NCI-H146 (cell line): ENCODE measurements at regions not wholly inside any gene's neighbourhood (a gene's known extent, or its start where the extent isn't known, plus 50 kb on each side); places are given as distances from the start of the nearest gene placed in this dataset.

Experiments used
- DNase-seq: peaks from one replicate; lab custom pipeline; 2025; lab: John Stamatoyannopoulos, UW

- no peak for DNase-seq
Observed at GRCh38 chr1:5568321-5568720, 423.9 kb downstream of the NPHP4 start.

GRCh38 chr1:5567839-5568238 lies 424.4 kb downstream of the NPHP4 start:
- no peak for DNase-seq

GRCh38 chr1:5566924-5567323 lies 425.3 kb downstream of the NPHP4 start:
- DNase-seq, result no peak

GRCh38 chr1:5565281-5566125 lies 426.7 kb downstream of the NPHP4 start:
- no peak for DNase-seq

GRCh38 chr1:5564578-5565257 lies 427.5 kb downstream of the NPHP4 start:
- DNase-seq, result no peak

- DNase-seq, result no peak
Observed at GRCh38 chr1:5563861-5564577, 428.2 kb downstream of the NPHP4 start.

GRCh38 chr1:5562769-5563168 lies 429.5 kb downstream of the NPHP4 start:
- no peak for DNase-seq

- no peak for DNase-seq
Observed at GRCh38 chr1:5562331-5562730, 429.9 kb downstream of the NPHP4 start.

- DNase-seq, result no peak
Observed at GRCh38 chr1:5559078-5559477, 433.1 kb downstream of the NPHP4 start.

GRCh38 chr1:5555853-5556252 lies 436.4 kb downstream of the NPHP4 start:
- no peak for DNase-seq

- DNase-seq, result no peak
Observed at GRCh38 chr1:5554784-5555183, 437.4 kb downstream of the NPHP4 start.

- no peak for DNase-seq
Observed at GRCh38 chr1:5554111-5554510, 438.1 kb downstream of the NPHP4 start.

GRCh38 chr1:5552787-5553484 lies 439.3 kb downstream of the NPHP4 start:
- no peak for DNase-seq

GRCh38 chr1:5551274-5551975 lies 440.8 kb downstream of the NPHP4 start:
- DNase-seq, result no peak

- no peak for DNase-seq
Observed at GRCh38 chr1:5548266-5548665, 444.0 kb downstream of the NPHP4 start.

- no peak for DNase-seq
Observed at GRCh38 chr1:5543235-5543634, 449.0 kb downstream of the NPHP4 start.

- no peak for DNase-seq
Observed at GRCh38 chr1:5532811-5533210, 459.4 kb downstream of the NPHP4 start.

- DNase-seq, result no peak
Observed at GRCh38 chr1:5526822-5527551, 465.2 kb downstream of the NPHP4 start.

GRCh38 chr1:5526385-5526750 lies 465.9 kb downstream of the NPHP4 start:
- DNase-seq, result no peak

GRCh38 chr1:5525597-5526384 lies 466.4 kb downstream of the NPHP4 start:
- DNase-seq, result no peak
